Femur (tissue), 1 donor: ENCODE measurements at regions not wholly inside any gene's neighbourhood (a gene's known extent, or its start where the extent isn't known, plus 50 kb on each side); places are given as distances from the start of the nearest gene placed in this dataset.
A peak's percentile ranks its signal among the peaks of the same experiment; 100 is the strongest.
"Not testable (repeated sequence)": the region's sequence is repeated elsewhere in the genome, so short reads cannot be mapped to it uniquely, and the experiment has no call there.

Experiments used
- DNase-seq: peaks from one replicate; pipeline ENCODE4 v3.0.0-alpha.2; 2017

- not testable (repeated sequence) for DNase-seq
These were observed 1199.4 kb downstream of the EPHA7 start for GRCh38 chr6:92219987-92220386.

- DNase-seq = no peak
These were observed 1202.6 kb downstream of the EPHA7 start for GRCh38 chr6:92216717-92217116.

- DNase-seq = no peak
These were observed 1217.7 kb downstream of the EPHA7 start for GRCh38 chr6:92201618-92202017.

- peak; percentile 24 for DNase-seq
These were observed 1223.0 kb downstream of the EPHA7 start for GRCh38 chr6:92196325-92196724.

GRCh38 chr6:92195796-92196195 lies 1223.6 kb downstream of the EPHA7 start:
- DNase-seq = no peak

GRCh38 chr6:92188016-92188415 lies 1231.3 kb downstream of the EPHA7 start:
- no peak for DNase-seq

- no peak for DNase-seq
These were observed 1234.4 kb downstream of the EPHA7 start for GRCh38 chr6:92184933-92185332.

- DNase-seq = no peak
These were observed 1238.0 kb downstream of the EPHA7 start for GRCh38 chr6:92181347-92181746.

GRCh38 chr6:92180090-92180489 lies 1239.3 kb downstream of the EPHA7 start:
- no peak for DNase-seq

- DNase-seq = no peak
These were observed 1242.7 kb downstream of the EPHA7 start for GRCh38 chr6:92176666-92177065.

GRCh38 chr6:92174398-92175073 lies 1244.8 kb downstream of the EPHA7 start:
- DNase-seq = no peak

- DNase-seq = no peak
These were observed 1249.9 kb downstream of the EPHA7 start for GRCh38 chr6:92169506-92169905.

GRCh38 chr6:92166666-92167065 lies 1252.7 kb downstream of the EPHA7 start:
- DNase-seq = no peak

- DNase-seq = no peak
These were observed 1257.4 kb downstream of the EPHA7 start for GRCh38 chr6:92161953-92162352.

- no peak for DNase-seq
These were observed 1259.1 kb downstream of the EPHA7 start for GRCh38 chr6:92160226-92160625.

GRCh38 chr6:92159046-92159445 lies 1260.3 kb downstream of the EPHA7 start:
- DNase-seq = no peak

GRCh38 chr6:92150553-92150952 lies 1268.8 kb downstream of the EPHA7 start:
- no peak for DNase-seq

- DNase-seq = no peak
These were observed 1272.1 kb downstream of the EPHA7 start for GRCh38 chr6:92147246-92147645.

- no peak for DNase-seq
These were observed 1279.8 kb downstream of the EPHA7 start for GRCh38 chr6:92139601-92140000.

GRCh38 chr6:92132957-92133356 lies 1286.4 kb downstream of the EPHA7 start:
- no peak for DNase-seq

GRCh38 chr6:92132457-92132856 lies 1286.9 kb downstream of the EPHA7 start:
- no peak for DNase-seq

- DNase-seq = no peak
These were observed 1288.4 kb downstream of the EPHA7 start for GRCh38 chr6:92130944-92131343.

GRCh38 chr6:92126983-92127382 lies 1292.4 kb downstream of the EPHA7 start:
- DNase-seq = no peak

- no peak for DNase-seq
These were observed 1293.3 kb downstream of the EPHA7 start for GRCh38 chr6:92126088-92126487.

GRCh38 chr6:92125681-92126080 lies 1293.7 kb downstream of the EPHA7 start:
- DNase-seq = no peak
